HG03025 (cell line): ENCODE measurements at regions not wholly inside any gene's neighbourhood (a gene's known extent, or its start where the extent isn't known, plus 50 kb on each side); places are given as distances from the start of the nearest gene placed in this dataset.

Experiments used
- ATAC-seq: cut with Tn5 transposase; IDR thresholded peaks from one replicate; pipeline ENCODE4 v1.9.1; 2021; ENCODE audit warnings: mild to moderate bottlenecking, moderate library complexity; ENCODE audit not compliant: unreplicated experiment, low FRiP score

- no peak for ATAC-seq
These were observed 102.8 kb downstream of the FOXL1 start for GRCh38 chr16:86681031-86681756.

GRCh38 chr16:86681757-86682106 lies 103.4 kb downstream of the FOXL1 start:
- ATAC-seq, result no peak

GRCh38 chr16:86682219-86682904 lies 104.0 kb downstream of the FOXL1 start:
- no peak for ATAC-seq

- no peak for ATAC-seq
These were observed 105.3 kb downstream of the FOXL1 start for GRCh38 chr16:86683441-86684194.

- no peak for ATAC-seq
These were observed 106.7 kb downstream of the FOXL1 start for GRCh38 chr16:86685076-86685475.

- no peak for ATAC-seq
These were observed 112.6 kb downstream of the FOXL1 start for GRCh38 chr16:86690970-86691369.

- no peak for ATAC-seq
These were observed 114.1 kb downstream of the FOXL1 start for GRCh38 chr16:86692426-86692825.

GRCh38 chr16:86693033-86693432 lies 114.7 kb downstream of the FOXL1 start:
- ATAC-seq, result no peak

- ATAC-seq, result no peak
These were observed 119.4 kb downstream of the FOXL1 start for GRCh38 chr16:86697715-86698114.

- no peak for ATAC-seq
These were observed 121.9 kb downstream of the FOXL1 start for GRCh38 chr16:86700046-86700945.

- no peak for ATAC-seq
These were observed 123.1 kb downstream of the FOXL1 start for GRCh38 chr16:86701286-86701975.

- no peak for ATAC-seq
These were observed 124.7 kb downstream of the FOXL1 start for GRCh38 chr16:86702824-86703588.

GRCh38 chr16:86704516-86704915 lies 126.2 kb downstream of the FOXL1 start:
- ATAC-seq, result no peak

GRCh38 chr16:86706726-86707125 lies 128.4 kb downstream of the FOXL1 start:
- ATAC-seq, result no peak

- ATAC-seq, result no peak
These were observed 128.8 kb downstream of the FOXL1 start for GRCh38 chr16:86707171-86707570.

GRCh38 chr16:86707581-86707980 lies 129.2 kb downstream of the FOXL1 start:
- ATAC-seq, result no peak

GRCh38 chr16:86708431-86708830 lies 130.1 kb downstream of the FOXL1 start:
- ATAC-seq, result no peak

GRCh38 chr16:86709103-86709502 lies 130.8 kb downstream of the FOXL1 start:
- no peak for ATAC-seq

- no peak for ATAC-seq
These were observed 131.7 kb downstream of the FOXL1 start for GRCh38 chr16:86709902-86710601.
